ENCODE measurements at regions not wholly inside any gene's neighbourhood (a gene's known extent, or its start where the extent isn't known, plus 50 kb on each side); places are given as distances from the start of the nearest gene placed in this dataset.

DNA sequence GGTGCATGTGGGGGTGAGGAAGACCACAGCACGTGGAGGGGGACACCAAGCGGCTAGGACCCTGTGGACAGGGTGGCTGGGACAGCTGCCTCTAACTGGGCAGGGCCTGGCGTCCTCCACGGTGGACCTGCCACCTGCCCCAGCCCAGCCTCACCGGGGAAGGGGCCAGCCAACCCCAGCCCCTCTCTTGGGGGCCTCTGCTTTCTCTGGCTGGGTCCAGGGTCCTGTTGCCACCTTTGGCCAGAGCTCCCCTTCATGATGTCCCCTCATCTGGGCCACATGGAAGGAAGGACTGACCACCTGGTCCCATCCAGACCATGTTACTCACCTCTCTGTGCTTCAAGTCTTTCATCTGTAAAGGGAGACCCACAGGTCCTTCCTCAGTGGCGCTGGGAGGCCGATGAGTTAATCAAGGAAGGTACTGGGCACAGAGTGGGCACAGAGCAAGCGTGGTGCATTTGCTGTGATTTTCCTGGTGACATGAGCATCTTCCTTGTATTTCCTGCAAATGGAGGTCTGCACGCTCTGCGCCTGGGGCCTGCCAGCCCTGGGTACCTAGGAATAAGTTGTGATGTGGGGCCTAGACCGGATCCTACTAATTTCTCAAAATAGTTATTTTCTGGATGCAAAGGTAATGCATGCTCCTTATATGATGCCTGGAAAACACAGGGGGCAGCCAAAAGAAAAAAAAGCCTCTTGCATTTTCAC lies 538.4 kb downstream of the TBC1D22A start:
- Histone ChIP-seq H3K9me3 (ENCODE audit: control insufficient read depth in 1 of 2, insufficient read depth in 1 of 2, low read depth in 1 of 2, low read length in 2 of 2) (no peaks in the 10 kb centered on the region), H3K79me2 (ENCODE audit: insufficient read depth, low read length) (no peaks in the 10 kb centered on the region), H4K20me1 (ENCODE audit: insufficient read depth) (no peaks in the 10 kb centered on the region), H3K9ac (ENCODE audit: low read length) (no peak overlapping the region), H3K4me1 (ENCODE audit: control insufficient read depth in 1 of 2, insufficient read depth in 2 of 2, low read length in 2 of 2) (peaks cover 4 to 9% of the 10 kb centered on the region in 2 experiments; a peak in 3 of 4 replicates), H3K36me3 (ENCODE audit: control insufficient read depth in 1 of 2, insufficient read depth in 2 of 2, low read length in 2 of 2) (no peaks in the 10 kb centered on the region), H3K9me2 (ENCODE audit: insufficient read depth) (no peaks in the 10 kb centered on the region), H3K4me2 (ENCODE audit: low read length) (no peak overlapping the region), H3K27ac (ENCODE audit: low read depth, low read length) (no peak overlapping the region), H3K4me3 (replicated peaks in 1 of 2; ENCODE audit: low read depth in 1 of 2, low read length in 2 of 2) (no peak overlapping the region), H3K27me3 (ENCODE audit: insufficient read depth, low read length) (no peaks in the 10 kb centered on the region), H2AFZ (ENCODE audit: low read depth, low read length, poor library complexity, severe bottlenecking) (no peak overlapping the region)
- ChIA-PET CTCF (no interaction called here), RAD21 (ENCODE audit: low non-redundant PET in 1 of 2, low total read pairs in 2 of 2, uncharacterized antibody in 2 of 2, unreplicated experiment in 2 of 2) (no interaction called here), POLR2A (no interaction called here)
- DNase-seq (ENCODE audit: low read depth, low spot score) = no peak
- intact Hi-C loops (cut with micrococcal nuclease) = no loop called here
- no peak for ATAC-seq
- no peak for TF ChIP-seq CEBPB (IDR thresholded peaks at IDR 0.05; ENCODE audit: low read depth)
- TF ChIP-seq JUND (IDR thresholded peaks at IDR 0.05) = no peak
- no peak for TF ChIP-seq CBX3 (IDR thresholded peaks at IDR 0.05; ENCODE audit: low read depth)
- TF ChIP-seq SIN3A (IDR thresholded peaks at IDR 0.05; ENCODE audit: low read depth) = no peak
- TF ChIP-seq ZNF274 (IDR thresholded peaks at IDR 0.05; ENCODE audit: low read depth, low read length) = no peak
- no peak for TF ChIP-seq POLR2A (IDR thresholded peaks at IDR 0.05; ENCODE audit: borderline replicate concordance, extremely low read depth, insufficient read depth, insufficient read length)
- TF ChIP-seq, protein P1, sequence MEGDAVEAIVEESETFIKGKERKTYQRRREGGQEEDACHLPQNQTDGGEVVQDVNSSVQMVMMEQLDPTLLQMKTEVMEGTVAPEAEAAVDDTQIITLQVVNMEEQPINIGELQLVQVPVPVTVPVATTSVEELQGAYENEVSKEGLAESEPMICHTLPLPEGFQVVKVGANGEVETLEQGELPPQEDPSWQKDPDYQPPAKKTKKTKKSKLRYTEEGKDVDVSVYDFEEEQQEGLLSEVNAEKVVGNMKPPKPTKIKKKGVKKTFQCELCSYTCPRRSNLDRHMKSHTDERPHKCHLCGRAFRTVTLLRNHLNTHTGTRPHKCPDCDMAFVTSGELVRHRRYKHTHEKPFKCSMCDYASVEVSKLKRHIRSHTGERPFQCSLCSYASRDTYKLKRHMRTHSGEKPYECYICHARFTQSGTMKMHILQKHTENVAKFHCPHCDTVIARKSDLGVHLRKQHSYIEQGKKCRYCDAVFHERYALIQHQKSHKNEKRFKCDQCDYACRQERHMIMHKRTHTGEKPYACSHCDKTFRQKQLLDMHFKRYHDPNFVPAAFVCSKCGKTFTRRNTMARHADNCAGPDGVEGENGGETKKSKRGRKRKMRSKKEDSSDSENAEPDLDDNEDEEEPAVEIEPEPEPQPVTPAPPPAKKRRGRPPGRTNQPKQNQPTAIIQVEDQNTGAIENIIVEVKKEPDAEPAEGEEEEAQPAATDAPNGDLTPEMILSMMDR (IDR thresholded peaks at IDR 0.05 in 2 of 3, conservative IDR thresholded peaks at IDR 0.05 in 1 of 3; ENCODE audit: borderline replicate concordance in 1 of 3, insufficient read depth in 1 of 3, low read depth in 2 of 3, low read length in 2 of 3) = no peak
- TF ChIP-seq RAD21 (IDR thresholded peaks at IDR 0.05; ENCODE audit: low read depth) = no peak
- no peak for TF ChIP-seq EGR1 (IDR thresholded peaks at IDR 0.05; ENCODE audit: low read depth)
- TF ChIP-seq FOSL1 (IDR thresholded peaks at IDR 0.05; ENCODE audit: low read depth) = no peak
- no peak for TF ChIP-seq EZH2phosphoT487 (IDR thresholded peaks at IDR 0.05; ENCODE audit: borderline replicate concordance)
- TF ChIP-seq, protein P2, sequence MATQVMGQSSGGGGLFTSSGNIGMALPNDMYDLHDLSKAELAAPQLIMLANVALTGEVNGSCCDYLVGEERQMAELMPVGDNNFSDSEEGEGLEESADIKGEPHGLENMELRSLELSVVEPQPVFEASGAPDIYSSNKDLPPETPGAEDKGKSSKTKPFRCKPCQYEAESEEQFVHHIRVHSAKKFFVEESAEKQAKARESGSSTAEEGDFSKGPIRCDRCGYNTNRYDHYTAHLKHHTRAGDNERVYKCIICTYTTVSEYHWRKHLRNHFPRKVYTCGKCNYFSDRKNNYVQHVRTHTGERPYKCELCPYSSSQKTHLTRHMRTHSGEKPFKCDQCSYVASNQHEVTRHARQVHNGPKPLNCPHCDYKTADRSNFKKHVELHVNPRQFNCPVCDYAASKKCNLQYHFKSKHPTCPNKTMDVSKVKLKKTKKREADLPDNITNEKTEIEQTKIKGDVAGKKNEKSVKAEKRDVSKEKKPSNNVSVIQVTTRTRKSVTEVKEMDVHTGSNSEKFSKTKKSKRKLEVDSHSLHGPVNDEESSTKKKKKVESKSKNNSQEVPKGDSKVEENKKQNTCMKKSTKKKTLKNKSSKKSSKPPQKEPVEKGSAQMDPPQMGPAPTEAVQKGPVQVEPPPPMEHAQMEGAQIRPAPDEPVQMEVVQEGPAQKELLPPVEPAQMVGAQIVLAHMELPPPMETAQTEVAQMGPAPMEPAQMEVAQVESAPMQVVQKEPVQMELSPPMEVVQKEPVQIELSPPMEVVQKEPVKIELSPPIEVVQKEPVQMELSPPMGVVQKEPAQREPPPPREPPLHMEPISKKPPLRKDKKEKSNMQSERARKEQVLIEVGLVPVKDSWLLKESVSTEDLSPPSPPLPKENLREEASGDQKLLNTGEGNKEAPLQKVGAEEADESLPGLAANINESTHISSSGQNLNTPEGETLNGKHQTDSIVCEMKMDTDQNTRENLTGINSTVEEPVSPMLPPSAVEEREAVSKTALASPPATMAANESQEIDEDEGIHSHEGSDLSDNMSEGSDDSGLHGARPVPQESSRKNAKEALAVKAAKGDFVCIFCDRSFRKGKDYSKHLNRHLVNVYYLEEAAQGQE (IDR thresholded peaks at IDR 0.05; ENCODE audit: low read depth) = no peak
- no peak for TF ChIP-seq SRF (IDR thresholded peaks at IDR 0.05; ENCODE audit: low read depth)
- no peak for TF ChIP-seq ELF1 (IDR thresholded peaks at IDR 0.05; ENCODE audit: borderline replicate concordance, low read depth)
- TF ChIP-seq TCF7L2 (IDR thresholded peaks at IDR 0.05; ENCODE audit: borderline replicate concordance, extremely low read depth, insufficient read depth, insufficient read length) = no peak
- TF ChIP-seq POLR2AphosphoS5 (IDR thresholded peaks at IDR 0.05; ENCODE audit: low read depth, low read length) = no peak
- TF ChIP-seq YY1 (IDR thresholded peaks at IDR 0.05; ENCODE audit: extremely low read depth, insufficient replicate concordance, low read depth, low read length) = no peak
- TF ChIP-seq ZBTB33 (IDR thresholded peaks at IDR 0.05; ENCODE audit: extremely low read depth, insufficient replicate concordance, low read length) = no peak
- no peak for TF ChIP-seq EZH2 (IDR thresholded peaks at IDR 0.05)
- BruUV-seq (replicated peaks) = no TSS peak
